CD4-positive, CD25-positive, alpha-beta regulatory T cell (primary cell): ENCODE measurements at regions not wholly inside any gene's neighbourhood (a gene's known extent, or its start where the extent isn't known, plus 50 kb on each side); places are given as distances from the start of the nearest gene placed in this dataset.
"Not testable (repeated sequence)": the region's sequence is repeated elsewhere in the genome, so short reads cannot be mapped to it uniquely, and the experiment has no call there.

Source experiments
- ATAC-seq, 2 donors: fragments of 150-1000 bp; cut with Tn5 transposase; one replicate each; pipeline ENCODE4 v1.10.0; 2021; ENCODE audit warnings: low read depth in 2 of 2, moderate number of reproducible peaks in 2 of 2, moderate library complexity in 1 of 2
- DNase-seq, 3 donors: peaks; one replicate each; pipeline versions ENCODE4 v3.0.0 to v3.0.0-alpha.2; 2012 to 2022; ENCODE audit warnings: mixed read lengths in 1 of 3
- H3K27ac ChIP-seq: one replicate; pipeline ENCODE4 v1.7.0; 2013; ENCODE audit warnings: mild to moderate bottlenecking, low read length; ENCODE audit not compliant: insufficient read depth, poor library complexity, severe bottlenecking
- H3K27me3 ChIP-seq: one replicate; pipeline ENCODE4 v1.7.0; 2013; ENCODE audit warnings: low read length; ENCODE audit not compliant: control insufficient read depth, insufficient read depth
- H3K36me3 ChIP-seq: one replicate; pipeline ENCODE4 v1.7.0; 2013; ENCODE audit warnings: mild to moderate bottlenecking, low read length, moderate library complexity; ENCODE audit not compliant: control insufficient read depth, insufficient read depth
- H3K4me1 ChIP-seq: 2 replicates; pipeline ENCODE4 v1.7.0; 2013; ENCODE audit warnings: mild to moderate bottlenecking, low read length; ENCODE audit not compliant: insufficient read depth, control insufficient read depth, poor library complexity, severe bottlenecking
- H3K4me3 ChIP-seq: one replicate; pipeline ENCODE4 v1.7.0; 2013; ENCODE audit warnings: low read depth, mild to moderate bottlenecking, low read length, moderate library complexity
- H3K9me3 ChIP-seq, 2 experiments: 1 replicate in 1 of 2; 2 replicates in 1 of 2; pipeline ENCODE4 v1.7.0; 2013; ENCODE audit warnings: low read length in 2 of 2, mild to moderate bottlenecking in 1 of 2, moderate library complexity in 1 of 2; ENCODE audit not compliant: control insufficient read depth in 2 of 2
- H3K27ac Mint-ChIP-seq, 3 donors: one replicate each; pipeline ENCODE4 v1.8.0; 2020 to 2022; ENCODE audit warnings: mild to moderate bottlenecking in 3 of 3, mixed read lengths in 3 of 3, moderate library complexity in 2 of 3
- H3K27me3 Mint-ChIP-seq: one replicate; pipeline ENCODE4 v1.8.0; 2022; ENCODE audit warnings: mild to moderate bottlenecking, mixed read lengths
- H3K36me3 Mint-ChIP-seq: one replicate; pipeline ENCODE4 v1.8.0; 2020; ENCODE audit warnings: mixed read lengths
- H3K4me1 Mint-ChIP-seq, 4 donors: one replicate each; pipeline ENCODE4 v1.8.0; 2020 to 2022; ENCODE audit warnings: mixed read lengths in 4 of 4, mild to moderate bottlenecking in 1 of 4
- H3K4me3 Mint-ChIP-seq, 4 donors: one replicate each; pipeline ENCODE4 v1.8.0; 2020 to 2022; ENCODE audit warnings: mild to moderate bottlenecking in 4 of 4, mixed read lengths in 4 of 4, moderate library complexity in 3 of 4
- H3K9me3 Mint-ChIP-seq, 7 donors: one replicate each; pipeline ENCODE4 v1.8.0; 2020 to 2022; ENCODE audit warnings: mixed read lengths in 7 of 7, mild to moderate bottlenecking in 3 of 7, moderate library complexity in 2 of 7

GRCh38 chr18:76619261-76619620, 124.2 kb upstream of the ZNF516 start:
- H3K27me3 ChIP-seq, result no peaks in the 10 kb centered on the region
- H3K4me3 ChIP-seq, result no peak overlapping the region
- no peaks in the 10 kb centered on the region for H3K36me3 ChIP-seq
- no peaks in the 10 kb centered on the region for H3K4me1 ChIP-seq
- peaks cover 35% of the 10 kb centered on the region for H3K27me3 Mint-ChIP-seq
- no peak for DNase-seq
- no peak overlapping the region for H3K4me3 Mint-ChIP-seq
- H3K27ac Mint-ChIP-seq, result no peak overlapping the region
- H3K36me3 Mint-ChIP-seq, result no peaks in the 10 kb centered on the region
- no peak overlapping the region for H3K27ac ChIP-seq
- peaks cover 0 to 12% (median 4%) of the 10 kb centered on the region in 4 donors for H3K4me1 Mint-ChIP-seq
- H3K9me3 ChIP-seq, result no peaks in the 10 kb centered on the region
- peaks cover 0 to 1% (median 0%) of the 10 kb centered on the region in 7 donors for H3K9me3 Mint-ChIP-seq
- ATAC-seq, result no peak

GRCh38 chr18:76618721-76619120, 123.7 kb upstream of the ZNF516 start:
- Histone ChIP-seq H3K4me1 (no peaks in the 10 kb centered on the region), H3K27me3 (no peaks in the 10 kb centered on the region), H3K27ac (no peak overlapping the region), H3K36me3 (no peaks in the 10 kb centered on the region), H3K9me3 (no peaks in the 10 kb centered on the region), H3K4me3 (no peak overlapping the region)
- ATAC-seq, result no peak
- Mint-ChIP-seq H3K27ac (no peak overlapping the region), H3K9me3 (no peaks in the 10 kb centered on the region), H3K36me3 (no peaks in the 10 kb centered on the region), H3K4me3 (no peak overlapping the region), H3K4me1 (peaks cover 0 to 12% (median 4%) of the 10 kb centered on the region in 4 donors), H3K27me3 (peaks cover 31% of the 10 kb centered on the region)
- no peak for DNase-seq

- H3K27me3 ChIP-seq, result no peaks in the 10 kb centered on the region
- Mint-ChIP-seq H3K4me3 (no peak overlapping the region), H3K27ac (no peak overlapping the region), H3K27me3 (peaks cover 13% of the 10 kb centered on the region), H3K4me1 (peaks cover 0 to 9% (median 3%) of the 10 kb centered on the region in 4 donors), H3K9me3 (peaks cover 0 to 4% (median 0%) of the 10 kb centered on the region in 7 donors), H3K36me3 (no peaks in the 10 kb centered on the region)
- no peaks in the 10 kb centered on the region for H3K4me1 ChIP-seq
- no peaks in the 10 kb centered on the region for H3K36me3 ChIP-seq
- ATAC-seq, result no peak
- H3K9me3 ChIP-seq, result no peaks in the 10 kb centered on the region
- H3K4me3 ChIP-seq, result no peak overlapping the region
- H3K27ac ChIP-seq, result no peak overlapping the region
- no peak for DNase-seq
These were observed 121.3 kb upstream of the ZNF516 start for GRCh38 chr18:76616373-76616772.

- H3K9me3 Mint-ChIP-seq, result peaks cover 0 to 4% (median 0%) of the 10 kb centered on the region in 7 donors
- H3K36me3 Mint-ChIP-seq, result no peaks in the 10 kb centered on the region
- no peak overlapping the region for H3K27ac ChIP-seq
These were observed 120.2 kb upstream of the ZNF516 start for GRCh38 chr18:76615065-76615733.

GRCh38 chr18:76613755-76614120, 118.7 kb upstream of the ZNF516 start:
- Histone ChIP-seq H3K27me3 (no peaks in the 10 kb centered on the region), H3K36me3 (no peaks in the 10 kb centered on the region), H3K27ac (no peak overlapping the region), H3K4me3 (no peak overlapping the region), H3K4me1 (no peaks in the 10 kb centered on the region), H3K9me3 (no peaks in the 10 kb centered on the region)
- H3K4me3 Mint-ChIP-seq, result no peak overlapping the region
- H3K9me3 Mint-ChIP-seq, result peaks cover 0 to 4% (median 0%) of the 10 kb centered on the region in 7 donors
- H3K27me3 Mint-ChIP-seq, result no peaks in the 10 kb centered on the region
- H3K36me3 Mint-ChIP-seq, result no peaks in the 10 kb centered on the region
- ATAC-seq (no peak), DNase-seq (no peak)
- no peak overlapping the region for H3K27ac Mint-ChIP-seq
- H3K4me1 Mint-ChIP-seq, result peaks cover 0 to 4% (median 0%) of the 10 kb centered on the region in 4 donors

More at GRCh38 chr18:76615065-76615733, 120.2 kb upstream of the ZNF516 start:
- Histone ChIP-seq H3K9me3 (no peaks in the 10 kb centered on the region), H3K36me3 (no peaks in the 10 kb centered on the region), H3K4me1 (no peaks in the 10 kb centered on the region), H3K27me3 (no peaks in the 10 kb centered on the region), H3K4me3 (no peak overlapping the region)
- peaks cover 0 to 5% (median under 1%) of the 10 kb centered on the region in 4 donors for H3K4me1 Mint-ChIP-seq
- no peak overlapping the region for H3K27ac Mint-ChIP-seq
- peaks cover 8% of the 10 kb centered on the region for H3K27me3 Mint-ChIP-seq
- H3K4me3 Mint-ChIP-seq, result no peak overlapping the region
- ATAC-seq (no peak), DNase-seq (no peak)

- ATAC-seq (no peak), DNase-seq (no peak)
- H3K36me3 Mint-ChIP-seq, result no peaks in the 10 kb centered on the region
- H3K27me3 Mint-ChIP-seq, result no peaks in the 10 kb centered on the region
- Histone ChIP-seq H3K4me1 (no peaks in the 10 kb centered on the region), H3K36me3 (no peaks in the 10 kb centered on the region), H3K9me3 (no peaks in the 10 kb centered on the region), H3K27ac (no peak overlapping the region), H3K4me3 (no peak overlapping the region), H3K27me3 (no peaks in the 10 kb centered on the region)
- H3K9me3 Mint-ChIP-seq, result peaks cover 0 to 4% (median 0%) of the 10 kb centered on the region in 7 donors
- H3K4me1 Mint-ChIP-seq, result no peaks in the 10 kb centered on the region
- H3K27ac Mint-ChIP-seq, result no peak overlapping the region
- no peak overlapping the region for H3K4me3 Mint-ChIP-seq
These were observed 118.2 kb upstream of the ZNF516 start for GRCh38 chr18:76613053-76613754.

GRCh38 chr18:76611750-76612045, 116.7 kb upstream of the ZNF516 start:
- not testable (repeated sequence) for H3K9me3 Mint-ChIP-seq, H3K27me3 Mint-ChIP-seq, H3K4me1 ChIP-seq, H3K4me3 ChIP-seq, H3K27ac Mint-ChIP-seq, H3K9me3 ChIP-seq, H3K27me3 ChIP-seq, H3K4me3 Mint-ChIP-seq, DNase-seq, H3K4me1 Mint-ChIP-seq, H3K27ac ChIP-seq, H3K36me3 Mint-ChIP-seq, ATAC-seq, H3K36me3 ChIP-seq
